A673 (cell line): ENCODE measurements at regions not wholly inside any gene's neighbourhood (a gene's known extent, or its start where the extent isn't known, plus 50 kb on each side); places are given as distances from the start of the nearest gene placed in this dataset.

Source experiments
- CTCF ChIP-seq: fragments of 300-800, 200-600 bp; sonication (generic); conservative IDR thresholded peaks from 2 replicates; pipeline ENCODE4 v1.5.1; 2017; ENCODE audit warnings: low read depth, mild to moderate bottlenecking, antibody characterized with exemption, low read length, moderate library complexity, mixed read lengths
- EZH2 ChIP-seq: fragments of 200-600 bp; sonication (generic); IDR thresholded peaks from 2 replicates; pipeline ENCODE4 v1.6.1; 2017; ENCODE audit warnings: borderline replicate concordance, low read depth, mild to moderate bottlenecking, mixed read lengths, antibody characterized with exemption, low read length; ENCODE audit not compliant: poor library complexity, severe bottlenecking

DNA sequence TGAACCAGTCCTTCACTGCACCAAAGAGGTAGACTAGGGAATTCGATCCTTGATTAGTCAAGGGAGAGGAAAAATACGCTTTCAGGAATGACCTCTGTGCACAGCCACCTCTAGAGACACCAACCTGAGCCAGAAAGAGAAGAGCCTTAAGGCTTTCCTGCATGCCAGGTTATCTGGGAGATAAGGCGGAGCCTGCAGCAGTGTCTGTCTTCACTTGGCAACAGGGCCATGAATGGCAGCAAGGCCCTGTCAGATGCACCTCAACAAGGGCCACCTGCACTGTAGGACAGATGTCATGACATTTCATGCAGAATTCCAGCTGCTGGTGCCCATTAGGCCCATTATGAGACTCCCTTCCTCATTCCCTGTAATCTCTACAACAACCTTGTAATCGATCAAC is 88.1 kb downstream of the MEX3B start:
- TF ChIP-seq CTCF (no peak), EZH2 (no peak)
